SU-DHL-6 (cell line): ENCODE measurements at regions not wholly inside any gene's neighbourhood (a gene's known extent, or its start where the extent isn't known, plus 50 kb on each side); places are given as distances from the start of the nearest gene placed in this dataset.

ENCODE experiments used
- H2AFZ ChIP-seq: fragments of 200-600 bp; sonication (generic); 2 replicates; pipeline ENCODE4 v1.6.1; 2014; ENCODE audit warnings: low read depth, mild to moderate bottlenecking, moderate library complexity, mixed read lengths, antibody characterized with exemption, low read length; ENCODE audit not compliant: severe bottlenecking
- H3F3A ChIP-seq: fragments of 200-600 bp; shearing (Covaris generic); 2 replicates; pipeline ENCODE4 v1.6.0; 2016; ENCODE audit warnings: antibody characterized with exemption, mild to moderate bottlenecking; ENCODE audit not compliant: insufficient read depth
- H3K27ac ChIP-seq: fragments of 200-600 bp; sonication (generic); 2 replicates; pipeline ENCODE4 v1.5.1; 2016; ENCODE audit warnings: low read depth, mild to moderate bottlenecking, low read length, moderate library complexity, mixed read lengths
- H3K27me3 ChIP-seq: fragments of 200-600 bp; sonication (generic), shearing (Covaris generic); 2 replicates; pipeline ENCODE4 v1.6.0; 2014; ENCODE audit warnings: mild to moderate bottlenecking, low read length
- H3K36me3 ChIP-seq: fragments of 200-600 bp; sonication (generic); 2 replicates; pipeline ENCODE4 v1.6.1; 2014; ENCODE audit warnings: mild to moderate bottlenecking, low read length, mixed read lengths
- H3K4me2 ChIP-seq: fragments of 300-600, 200-600 bp; shearing (Covaris generic), sonication (generic); 2 replicates; pipeline ENCODE4 v1.6.0; 2014; ENCODE audit warnings: low read length, low read depth, mild to moderate bottlenecking; ENCODE audit not compliant: poor library complexity, severe bottlenecking
- H3K4me3 ChIP-seq: fragments of 200-600 bp; sonication (generic); 2 replicates; pipeline ENCODE4 v1.5.1; 2014; ENCODE audit warnings: antibody characterized with exemption, low read length, mild to moderate bottlenecking, mixed read lengths; ENCODE audit not compliant: insufficient read depth, poor library complexity, severe bottlenecking
- H3K79me2 ChIP-seq: fragments of 200-600 bp; sonication (generic); 2 replicates; pipeline ENCODE4 v1.6.1; 2014; ENCODE audit warnings: mild to moderate bottlenecking, low read length, moderate library complexity; ENCODE audit not compliant: insufficient read depth
- H3K9ac ChIP-seq: fragments of 200-600 bp; sonication (generic); 2 replicates; pipeline ENCODE4 v1.7.0; 2014; ENCODE audit warnings: mild to moderate bottlenecking, low read length
- H3K9me2 ChIP-seq: fragments of 200-600 bp; sonication (generic); replicated peaks from 2 replicates; pipeline ENCODE4 v1.6.1; 2014; ENCODE audit warnings: low read length; ENCODE audit not compliant: insufficient read depth
- H3K9me3 ChIP-seq: fragments of 200-600 bp; sonication (generic); 2 replicates; pipeline ENCODE4 v1.6.1; 2014; ENCODE audit warnings: low read length, mixed read lengths; ENCODE audit not compliant: insufficient read depth
- H4K20me1 ChIP-seq: fragments of 200-600 bp; sonication (generic); 2 replicates; pipeline ENCODE4 v1.6.1; 2014; ENCODE audit warnings: low read depth, mild to moderate bottlenecking, antibody characterized with exemption, low read length, moderate library complexity, mixed read lengths
- EZH2phosphoT487 ChIP-seq: fragments of 200-600 bp; sonication (generic), shearing (Covaris generic); conservative IDR thresholded peaks from 2 replicates; pipeline ENCODE4 v1.6.1; 2018; ENCODE audit warnings: mild to moderate bottlenecking, antibody characterized with exemption, low read length, moderate library complexity, mixed read lengths
- TF ChIP-seq, protein P1 (sequence below): fragments of 200-600 bp; sonication (generic); IDR thresholded peaks from one replicate; pipeline ENCODE4 v1.5.1; 2017; ENCODE audit warnings: antibody characterized with exemption, mild to moderate bottlenecking, low read length, moderate library complexity; ENCODE audit not compliant: insufficient read depth, poor library complexity, severe bottlenecking

GRCh38 chr1:198075296-198075695 is 81.5 kb upstream of the NEK7 start:
- Histone ChIP-seq H3F3A (no peaks in the 10 kb centered on the region), H4K20me1 (no peaks in the 10 kb centered on the region), H3K4me2 (no peak overlapping the region), H3K27ac (no peak overlapping the region), H3K4me3 (no peak overlapping the region), H3K79me2 (no peaks in the 10 kb centered on the region), H3K36me3 (no peaks in the 10 kb centered on the region), H3K9me3 (no peaks in the 10 kb centered on the region), H3K9ac (no peak overlapping the region), H3K27me3 (no peaks in the 10 kb centered on the region), H3K9me2 (no peaks in the 10 kb centered on the region), H2AFZ (no peak overlapping the region)
- TF ChIP-seq, protein P1, sequence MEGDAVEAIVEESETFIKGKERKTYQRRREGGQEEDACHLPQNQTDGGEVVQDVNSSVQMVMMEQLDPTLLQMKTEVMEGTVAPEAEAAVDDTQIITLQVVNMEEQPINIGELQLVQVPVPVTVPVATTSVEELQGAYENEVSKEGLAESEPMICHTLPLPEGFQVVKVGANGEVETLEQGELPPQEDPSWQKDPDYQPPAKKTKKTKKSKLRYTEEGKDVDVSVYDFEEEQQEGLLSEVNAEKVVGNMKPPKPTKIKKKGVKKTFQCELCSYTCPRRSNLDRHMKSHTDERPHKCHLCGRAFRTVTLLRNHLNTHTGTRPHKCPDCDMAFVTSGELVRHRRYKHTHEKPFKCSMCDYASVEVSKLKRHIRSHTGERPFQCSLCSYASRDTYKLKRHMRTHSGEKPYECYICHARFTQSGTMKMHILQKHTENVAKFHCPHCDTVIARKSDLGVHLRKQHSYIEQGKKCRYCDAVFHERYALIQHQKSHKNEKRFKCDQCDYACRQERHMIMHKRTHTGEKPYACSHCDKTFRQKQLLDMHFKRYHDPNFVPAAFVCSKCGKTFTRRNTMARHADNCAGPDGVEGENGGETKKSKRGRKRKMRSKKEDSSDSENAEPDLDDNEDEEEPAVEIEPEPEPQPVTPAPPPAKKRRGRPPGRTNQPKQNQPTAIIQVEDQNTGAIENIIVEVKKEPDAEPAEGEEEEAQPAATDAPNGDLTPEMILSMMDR = no peak
- no peak for TF ChIP-seq EZH2phosphoT487

- Histone ChIP-seq H3K9ac (no peak overlapping the region), H3K9me2 (no peaks in the 10 kb centered on the region), H3F3A (no peaks in the 10 kb centered on the region), H3K9me3 (no peaks in the 10 kb centered on the region), H3K36me3 (no peaks in the 10 kb centered on the region), H4K20me1 (no peaks in the 10 kb centered on the region), H3K27me3 (no peaks in the 10 kb centered on the region), H3K4me3 (no peak overlapping the region), H3K4me2 (no peak overlapping the region), H3K79me2 (no peaks in the 10 kb centered on the region), H2AFZ (no peak overlapping the region), H3K27ac (no peak overlapping the region)
- no peak for TF ChIP-seq EZH2phosphoT487
- TF ChIP-seq, protein P1 = no peak
Observed at GRCh38 chr1:198079432-198079951, 77.3 kb upstream of the NEK7 start.

DNA sequence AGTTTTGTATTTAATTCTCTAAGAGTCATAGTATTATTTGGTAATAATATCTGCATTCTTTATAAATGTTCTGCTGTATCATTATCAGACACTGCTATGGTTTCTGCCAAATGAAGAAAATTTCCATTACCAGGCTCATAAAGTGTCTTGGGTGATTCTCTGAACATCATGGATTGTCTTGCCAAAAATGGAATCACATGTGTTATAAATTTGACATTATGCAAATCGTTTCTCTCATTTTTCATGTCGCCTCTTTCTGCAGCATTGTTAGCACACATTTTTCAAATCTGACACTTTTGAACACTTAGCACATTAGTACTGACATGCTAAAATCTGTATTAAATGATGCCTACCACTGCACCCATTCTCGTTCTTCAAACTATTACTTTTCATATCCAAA is 74.2 kb upstream of the NEK7 start:
- no peak for TF ChIP-seq EZH2phosphoT487
- TF ChIP-seq, protein P1 = no peak
- Histone ChIP-seq H3F3A (no peaks in the 10 kb centered on the region), H3K79me2 (no peaks in the 10 kb centered on the region), H3K9me2 (no peaks in the 10 kb centered on the region), H3K4me2 (peak overlapping the region; percentile 42), H3K27ac (0 out of 2 replicates have a peak overlapping the region, but pooled peaks have one; percentile 22), H3K36me3 (no peaks in the 10 kb centered on the region), H2AFZ (no peak overlapping the region), H3K27me3 (no peaks in the 10 kb centered on the region), H3K9ac (no peak overlapping the region), H3K4me3 (no peak overlapping the region), H3K9me3 (no peaks in the 10 kb centered on the region), H4K20me1 (no peaks in the 10 kb centered on the region)

GRCh38 chr1:198083549-198083948 is 73.2 kb upstream of the NEK7 start:
- Histone ChIP-seq H3K4me3 (no peak overlapping the region), H3K9ac (no peak overlapping the region), H3K9me3 (no peaks in the 10 kb centered on the region), H3K79me2 (no peaks in the 10 kb centered on the region), H3F3A (no peaks in the 10 kb centered on the region), H3K27ac (no peak overlapping the region), H4K20me1 (no peaks in the 10 kb centered on the region), H3K36me3 (no peaks in the 10 kb centered on the region), H3K4me2 (peak overlapping the region; percentile 42), H2AFZ (no peak overlapping the region), H3K27me3 (no peaks in the 10 kb centered on the region), H3K9me2 (no peaks in the 10 kb centered on the region)
- TF ChIP-seq, protein P1 = no peak
- TF ChIP-seq EZH2phosphoT487 = no peak
